ENCODE measurements at regions not wholly inside any gene's neighbourhood (a gene's known extent, or its start where the extent isn't known, plus 50 kb on each side); places are given as distances from the start of the nearest gene placed in this dataset.

- TF ChIP-seq, protein P1, sequence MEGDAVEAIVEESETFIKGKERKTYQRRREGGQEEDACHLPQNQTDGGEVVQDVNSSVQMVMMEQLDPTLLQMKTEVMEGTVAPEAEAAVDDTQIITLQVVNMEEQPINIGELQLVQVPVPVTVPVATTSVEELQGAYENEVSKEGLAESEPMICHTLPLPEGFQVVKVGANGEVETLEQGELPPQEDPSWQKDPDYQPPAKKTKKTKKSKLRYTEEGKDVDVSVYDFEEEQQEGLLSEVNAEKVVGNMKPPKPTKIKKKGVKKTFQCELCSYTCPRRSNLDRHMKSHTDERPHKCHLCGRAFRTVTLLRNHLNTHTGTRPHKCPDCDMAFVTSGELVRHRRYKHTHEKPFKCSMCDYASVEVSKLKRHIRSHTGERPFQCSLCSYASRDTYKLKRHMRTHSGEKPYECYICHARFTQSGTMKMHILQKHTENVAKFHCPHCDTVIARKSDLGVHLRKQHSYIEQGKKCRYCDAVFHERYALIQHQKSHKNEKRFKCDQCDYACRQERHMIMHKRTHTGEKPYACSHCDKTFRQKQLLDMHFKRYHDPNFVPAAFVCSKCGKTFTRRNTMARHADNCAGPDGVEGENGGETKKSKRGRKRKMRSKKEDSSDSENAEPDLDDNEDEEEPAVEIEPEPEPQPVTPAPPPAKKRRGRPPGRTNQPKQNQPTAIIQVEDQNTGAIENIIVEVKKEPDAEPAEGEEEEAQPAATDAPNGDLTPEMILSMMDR (IDR thresholded peaks at IDR 0.05; ENCODE audit: borderline replicate concordance, extremely low read depth, low read length, poor library complexity, severe bottlenecking) = no peak
- TF ChIP-seq EZH2 (IDR thresholded peaks at IDR 0.05; ENCODE audit: borderline replicate concordance, low read depth, low read length, severe bottlenecking) = no peak
Measured at GRCh38 chr15:61483599-61483998, 254.5 kb upstream of the RORA start.
